ENCODE measurements at regions not wholly inside any gene's neighbourhood (a gene's known extent, or its start where the extent isn't known, plus 50 kb on each side); places are given as distances from the start of the nearest gene placed in this dataset.

DNA sequence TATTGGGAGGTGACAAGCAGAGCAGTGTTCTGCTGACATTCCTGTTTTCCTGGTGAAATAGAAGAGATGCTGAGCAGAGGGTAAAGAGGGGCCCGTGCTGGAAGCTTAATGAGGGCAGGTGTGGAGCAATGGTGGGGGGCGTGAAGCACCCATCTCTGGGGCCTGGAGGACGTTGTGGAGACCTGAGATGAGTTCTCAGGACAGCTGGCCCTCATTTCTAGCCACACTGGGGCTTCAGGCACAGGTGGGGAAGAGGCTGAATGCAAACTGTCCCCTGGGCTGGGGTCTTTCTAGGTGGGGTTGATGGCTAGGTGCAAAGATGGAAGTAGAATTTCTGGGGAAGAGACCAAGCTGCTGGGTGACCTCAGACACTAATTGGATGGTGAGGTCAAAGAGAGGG lies 274.2 kb upstream of the TCERG1L start:
- WGBS (ENCODE audit: extremely low coverage, insufficient read length, low lambda C conversion rate): no CpG with 5 or more reads among the region's 3 CpGs
- no peak overlapping the region for H3K56ac ChIP-seq (ENCODE audit: insufficient read length, low read depth, low read length)
- no peaks in the 10 kb centered on the region for H3K4me1 ChIP-seq (ENCODE audit: insufficient read depth, low read length)
- H3K18ac ChIP-seq (ENCODE audit: insufficient read length, low read depth, low read length): no peak overlapping the region
- Mint-ChIP-seq H3K9me3 (no peaks in the 10 kb centered on the region; a peak in 1 of 5 replicates), H3K27ac (no peak overlapping the region), H3K27me3 (ENCODE audit: low read depth) (peaks cover 2% of the 10 kb centered on the region; the same call in 1 of the 2 replicates), H3K4me1 (no peaks in the 10 kb centered on the region; a peak in 2 of 4 replicates), H3K4me3 (no peak overlapping the region), H3K36me3 (ENCODE audit: insufficient read depth in 1 of 3, low read depth in 3 of 3) (no peaks in the 10 kb centered on the region)
- H3K79me2 ChIP-seq (ENCODE audit: insufficient read depth, low read length): no peaks in the 10 kb centered on the region
- DNase-seq: no peak
- H2AK5ac ChIP-seq (ENCODE audit: insufficient read length, low read length): no peak overlapping the region
- no peak overlapping the region for H2BK15ac ChIP-seq (ENCODE audit: low read depth, low read length)
- no peak overlapping the region for H3T11ph ChIP-seq (ENCODE audit: low read length)
- no peak overlapping the region for H4K91ac ChIP-seq (ENCODE audit: insufficient read length, low read depth, low read length)
- no peak overlapping the region for H2BK20ac ChIP-seq (ENCODE audit: low read depth, low read length, poor library complexity, severe bottlenecking)
- H3K27me3 ChIP-seq (ENCODE audit: insufficient read depth, low read length): no peaks in the 10 kb centered on the region
- no peak overlapping the region for H4K5ac ChIP-seq (ENCODE audit: insufficient read length, low read depth, low read length)
- H2BK5ac ChIP-seq (ENCODE audit: insufficient read length, low read length): no peak overlapping the region
- no peak overlapping the region for H2BK120ac ChIP-seq (ENCODE audit: low read depth, low read length, poor library complexity, severe bottlenecking)
- no peak overlapping the region for H3K23ac ChIP-seq (ENCODE audit: insufficient read length, low read depth, low read length)
- no peaks in the 10 kb centered on the region for H3K23me2 ChIP-seq (ENCODE audit: insufficient read length, low read depth, low read length, poor library complexity, severe bottlenecking)
- H4K8ac ChIP-seq (replicated peaks; ENCODE audit: insufficient read length, low read depth, low read length): no peak overlapping the region
- no peaks in the 10 kb centered on the region for H3K79me1 ChIP-seq (ENCODE audit: insufficient read depth, low read depth, low read length, poor library complexity, severe bottlenecking)
- H3K27ac ChIP-seq (ENCODE audit: insufficient read length, low read depth, low read length): no peak overlapping the region
- no peak overlapping the region for H2AFZ ChIP-seq (ENCODE audit: low read length)
- TF ChIP-seq, protein P1, sequence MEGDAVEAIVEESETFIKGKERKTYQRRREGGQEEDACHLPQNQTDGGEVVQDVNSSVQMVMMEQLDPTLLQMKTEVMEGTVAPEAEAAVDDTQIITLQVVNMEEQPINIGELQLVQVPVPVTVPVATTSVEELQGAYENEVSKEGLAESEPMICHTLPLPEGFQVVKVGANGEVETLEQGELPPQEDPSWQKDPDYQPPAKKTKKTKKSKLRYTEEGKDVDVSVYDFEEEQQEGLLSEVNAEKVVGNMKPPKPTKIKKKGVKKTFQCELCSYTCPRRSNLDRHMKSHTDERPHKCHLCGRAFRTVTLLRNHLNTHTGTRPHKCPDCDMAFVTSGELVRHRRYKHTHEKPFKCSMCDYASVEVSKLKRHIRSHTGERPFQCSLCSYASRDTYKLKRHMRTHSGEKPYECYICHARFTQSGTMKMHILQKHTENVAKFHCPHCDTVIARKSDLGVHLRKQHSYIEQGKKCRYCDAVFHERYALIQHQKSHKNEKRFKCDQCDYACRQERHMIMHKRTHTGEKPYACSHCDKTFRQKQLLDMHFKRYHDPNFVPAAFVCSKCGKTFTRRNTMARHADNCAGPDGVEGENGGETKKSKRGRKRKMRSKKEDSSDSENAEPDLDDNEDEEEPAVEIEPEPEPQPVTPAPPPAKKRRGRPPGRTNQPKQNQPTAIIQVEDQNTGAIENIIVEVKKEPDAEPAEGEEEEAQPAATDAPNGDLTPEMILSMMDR (conservative IDR thresholded peaks at IDR 0.05): no peak
- no peaks in the 10 kb centered on the region for H4K20me1 ChIP-seq (ENCODE audit: control insufficient read depth, insufficient read depth, insufficient read length)
- no peak overlapping the region for H3K4ac ChIP-seq (ENCODE audit: low read depth, low read length)
- no peak overlapping the region for H3K9ac ChIP-seq (ENCODE audit: extremely low read depth, insufficient read length, low read length)
- H3K9me3 ChIP-seq (ENCODE audit: control insufficient read depth, low read depth, low read length): no peaks in the 10 kb centered on the region
- H2BK12ac ChIP-seq (ENCODE audit: insufficient read length, low read depth, low read length): no peak overlapping the region
- no peak overlapping the region for H3K4me2 ChIP-seq (ENCODE audit: insufficient read depth, insufficient read length, low read length)
- H3K14ac ChIP-seq (ENCODE audit: insufficient read depth, low read length): no peak overlapping the region
